ENCODE measurements at regions not wholly inside any gene's neighbourhood (a gene's known extent, or its start where the extent isn't known, plus 50 kb on each side); places are given as distances from the start of the nearest gene placed in this dataset.

GRCh38 chr4:38327174-38327573, 336.8 kb upstream of the KLF3 start:
- TF ChIP-seq POLR2A (conservative IDR thresholded peaks at IDR 0.05) (no peak), RAD21 (CRISPR knock-in tag; conservative IDR thresholded peaks at IDR 0.05 in 1 of 2, IDR thresholded peaks at IDR 0.05 in 1 of 2) (no peak), ZBTB8A (IDR thresholded peaks at IDR 0.05; ENCODE audit: partially characterized antibody) (no peak), ZNF140 (CRISPR knock-in tag; IDR thresholded peaks at IDR 0.05) (no peak), CBX5 (IDR thresholded peaks at IDR 0.05; ENCODE audit: borderline replicate concordance, low read depth) (no peak), REST (IDR thresholded peaks at IDR 0.05; ENCODE audit: borderline replicate concordance) (no peak), REST (CRISPR knock-in tag; IDR thresholded peaks at IDR 0.05; ENCODE audit: low read depth) (no peak), JUNB (CRISPR knock-in tag; conservative IDR thresholded peaks at IDR 0.05) (no peak), HNRNPL (IDR thresholded peaks at IDR 0.05; ENCODE audit: low read depth, low read length) (no peak)

All from K562 (cell line).